NCI-H1105 (cell line): ENCODE measurements at regions not wholly inside any gene's neighbourhood (a gene's known extent, or its start where the extent isn't known, plus 50 kb on each side); places are given as distances from the start of the nearest gene placed in this dataset.
A peak's percentile ranks its signal among the peaks of the same experiment; 100 is the strongest.

Source experiments
- DNase-seq: peaks from one replicate; lab custom pipeline; 2025; lab: John Stamatoyannopoulos, UW

- DNase-seq = peak; percentile 1
Observed at GRCh38 chr1:75984781-75985180, 52.6 kb upstream of the ASB17 start.

- no peak for DNase-seq
Observed at GRCh38 chr1:75985827-75986226, 53.6 kb upstream of the ASB17 start.

GRCh38 chr1:75986478-75986877 is 54.3 kb upstream of the ASB17 start:
- no peak for DNase-seq

- DNase-seq = no peak
Observed at GRCh38 chr1:75989121-75989520, 56.9 kb upstream of the ASB17 start.

GRCh38 chr1:75990686-75991085 is 58.5 kb upstream of the ASB17 start:
- DNase-seq = no peak

- DNase-seq = peak; percentile 93
Observed at GRCh38 chr1:75991497-75992114, 59.4 kb upstream of the ASB17 start.

GRCh38 chr1:75992312-75992711 is 60.1 kb upstream of the ASB17 start:
- DNase-seq = no peak

GRCh38 chr1:75993661-75994060 is 61.5 kb upstream of the ASB17 start:
- DNase-seq = no peak

GRCh38 chr1:75996196-75996595 is 64.0 kb upstream of the ASB17 start:
- no peak for DNase-seq

GRCh38 chr1:75999034-75999433 is 66.8 kb upstream of the ASB17 start:
- no peak for DNase-seq

GRCh38 chr1:76003946-76004345 is 70.6 kb upstream of the ST6GALNAC3 start:
- no peak for DNase-seq

GRCh38 chr1:76005765-76006164 is 68.8 kb upstream of the ST6GALNAC3 start:
- DNase-seq = no peak

GRCh38 chr1:76006234-76006633 is 68.3 kb upstream of the ST6GALNAC3 start:
- no peak for DNase-seq

- DNase-seq = no peak
Observed at GRCh38 chr1:76010802-76011201, 63.7 kb upstream of the ST6GALNAC3 start.

GRCh38 chr1:76012341-76013205 is 62.0 kb upstream of the ST6GALNAC3 start:
- no peak for DNase-seq

- no peak for DNase-seq
Observed at GRCh38 chr1:76013206-76013581, 61.4 kb upstream of the ST6GALNAC3 start.

- no peak for DNase-seq
Observed at GRCh38 chr1:76015478-76016103, 59.0 kb upstream of the ST6GALNAC3 start.

GRCh38 chr1:76018045-76018444 is 56.5 kb upstream of the ST6GALNAC3 start:
- DNase-seq = no peak

- no peak for DNase-seq
Observed at GRCh38 chr1:76021846-76022245, 52.7 kb upstream of the ST6GALNAC3 start.

GRCh38 chr1:76023669-76024435 is 50.7 kb upstream of the ST6GALNAC3 start:
- no peak for DNase-seq
